ENCODE measurements at regions not wholly inside any gene's neighbourhood (a gene's known extent, or its start where the extent isn't known, plus 50 kb on each side); places are given as distances from the start of the nearest gene placed in this dataset.
"Not testable (repeated sequence)": the region's sequence is repeated elsewhere in the genome, so short reads cannot be mapped to it uniquely, and the experiment has no call there.

DNA sequence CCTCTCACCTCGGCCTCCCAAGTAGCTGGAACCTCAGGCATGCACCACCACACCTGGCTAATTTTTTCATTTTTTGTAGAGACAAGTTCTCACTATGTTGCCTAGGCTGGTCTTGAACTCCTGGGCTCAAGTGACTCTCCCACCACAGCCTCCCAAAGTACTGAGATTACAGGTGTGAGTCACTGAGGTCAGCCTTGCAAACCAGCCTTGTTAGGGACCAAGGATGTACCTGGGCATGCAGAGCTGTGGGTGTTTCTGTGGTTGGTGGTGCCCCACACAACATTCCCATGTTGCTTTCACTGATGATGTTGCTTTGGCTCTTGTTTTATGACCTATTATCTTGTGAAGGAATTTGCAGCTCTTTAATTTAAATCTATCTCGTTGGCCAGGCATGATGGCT, 54.8 kb downstream of the OTUD1 start:
- DNase-seq (ENCODE audit: low read depth): no peak

DNA sequence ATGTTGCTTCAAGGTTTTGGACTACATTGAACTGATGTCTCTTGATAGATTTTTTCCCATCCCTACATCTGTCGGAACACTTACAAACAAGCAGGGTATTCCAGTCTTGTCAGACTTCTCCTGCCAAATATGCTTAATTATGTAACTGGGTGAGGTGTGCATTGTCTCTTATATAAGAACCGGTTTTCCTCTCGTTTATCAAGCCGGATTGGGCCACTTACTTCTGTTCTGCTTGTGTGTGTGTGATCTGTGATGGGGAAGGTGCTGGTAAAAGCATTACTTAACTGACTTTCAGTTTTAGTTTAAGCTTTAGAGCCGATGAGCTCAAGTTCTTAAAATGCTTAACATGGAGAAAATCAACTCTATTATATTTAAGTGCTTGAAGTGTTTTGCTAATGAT, 57.9 kb downstream of the OTUD1 start:
- DNase-seq (ENCODE audit: low read depth): no peak

DNA sequence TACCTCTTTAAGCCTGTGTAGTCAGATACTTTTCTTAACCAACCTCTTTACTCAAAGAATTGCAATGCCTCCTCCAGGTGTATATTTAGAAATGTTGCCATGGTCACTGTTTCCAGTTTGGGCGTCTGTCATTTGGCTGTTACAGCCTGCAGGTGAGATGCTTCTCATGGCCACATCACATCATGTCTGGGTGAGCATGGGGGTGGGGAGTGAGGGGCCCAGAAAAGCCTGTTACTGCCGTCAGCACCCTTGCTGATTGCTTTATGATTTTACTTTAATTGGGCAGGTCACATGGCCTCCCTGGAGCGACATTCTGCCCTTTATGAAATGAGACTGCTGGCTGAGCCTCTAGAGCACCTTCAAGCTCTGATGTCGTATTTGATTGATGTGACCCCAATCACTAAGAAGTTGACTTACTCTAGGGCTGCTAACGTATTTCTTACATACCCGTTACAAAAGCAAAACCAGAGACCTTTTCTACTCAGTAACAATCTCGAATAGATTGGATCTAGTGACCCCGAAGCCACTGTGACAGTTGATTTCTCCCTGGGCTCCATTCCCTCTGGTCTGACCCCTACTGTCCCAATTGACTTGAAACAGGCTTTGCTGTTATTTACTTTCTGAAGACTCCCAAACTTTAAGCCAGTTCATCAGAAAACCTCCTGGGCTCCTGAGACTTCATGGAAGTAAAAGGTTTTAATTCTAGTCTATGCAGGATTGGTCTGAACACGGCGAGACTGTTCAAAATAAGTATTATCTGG, 60.7 kb downstream of the OTUD1 start:
- no peak for DNase-seq (ENCODE audit: low read depth)

DNA sequence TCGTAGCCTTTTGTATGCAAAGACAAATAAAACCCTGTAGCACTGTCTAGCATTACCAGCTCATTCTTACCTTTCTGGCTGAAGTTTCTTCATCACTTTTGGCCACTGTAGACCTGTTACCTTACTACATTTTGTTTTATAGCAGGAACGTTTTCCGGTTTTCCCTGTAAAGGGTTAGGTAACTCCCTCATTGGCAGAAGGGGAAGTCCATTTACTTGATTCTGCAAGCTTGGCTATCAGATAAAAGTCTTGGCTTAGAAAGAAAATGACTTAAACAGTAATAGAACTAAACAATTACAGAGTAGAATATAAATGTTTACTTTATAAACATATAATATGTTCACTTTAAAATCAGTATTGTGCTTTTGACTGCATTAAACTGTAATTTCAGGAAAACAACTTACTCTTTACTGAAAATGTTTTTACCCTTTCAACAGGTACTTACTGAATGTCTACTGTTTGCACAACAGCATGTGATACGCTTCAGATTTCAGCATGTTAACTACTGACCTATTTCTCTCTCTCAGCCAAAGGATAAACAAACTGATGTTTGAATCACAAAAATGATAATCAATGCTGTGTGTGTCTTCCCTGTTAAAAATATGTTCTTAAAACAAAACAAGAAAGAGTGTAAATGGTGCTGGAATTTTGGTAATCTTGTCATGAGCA, 67.1 kb downstream of the OTUD1 start:
- no peak for DNase-seq (ENCODE audit: low read depth)

DNA sequence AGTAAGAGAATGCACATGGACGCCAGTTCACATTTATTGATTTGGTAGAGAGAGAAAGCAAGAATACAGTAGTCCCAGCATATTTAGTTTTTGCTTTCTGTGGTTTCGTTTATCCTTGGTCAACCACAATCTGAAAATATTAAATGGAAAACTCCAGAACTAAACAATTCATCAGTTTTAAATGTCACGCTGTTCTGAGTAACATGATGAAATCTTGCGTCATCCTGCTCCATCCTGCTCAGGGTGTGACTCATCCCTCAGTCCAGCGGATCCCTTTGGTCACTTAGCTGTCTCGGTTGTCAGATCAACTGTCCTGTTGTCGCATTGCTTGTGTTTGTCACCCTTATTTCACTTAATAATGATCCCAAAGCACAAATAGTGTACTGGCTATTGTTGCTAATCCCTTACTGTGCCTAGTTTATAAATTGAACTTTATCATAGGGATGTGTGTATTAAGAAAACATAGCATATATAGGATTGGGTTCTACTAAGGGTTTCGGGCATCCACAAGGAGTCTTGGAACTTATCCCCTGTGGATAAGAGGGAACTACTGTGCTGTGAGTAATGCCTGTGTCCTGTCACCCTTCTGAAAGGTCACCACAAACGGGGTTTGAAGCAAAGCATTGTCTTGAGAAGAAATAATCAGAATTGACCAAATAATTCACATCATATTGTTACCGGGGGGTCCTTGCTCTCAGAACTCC, 73.6 kb downstream of the OTUD1 start:
- no peak for DNase-seq (ENCODE audit: low read depth)

DNA sequence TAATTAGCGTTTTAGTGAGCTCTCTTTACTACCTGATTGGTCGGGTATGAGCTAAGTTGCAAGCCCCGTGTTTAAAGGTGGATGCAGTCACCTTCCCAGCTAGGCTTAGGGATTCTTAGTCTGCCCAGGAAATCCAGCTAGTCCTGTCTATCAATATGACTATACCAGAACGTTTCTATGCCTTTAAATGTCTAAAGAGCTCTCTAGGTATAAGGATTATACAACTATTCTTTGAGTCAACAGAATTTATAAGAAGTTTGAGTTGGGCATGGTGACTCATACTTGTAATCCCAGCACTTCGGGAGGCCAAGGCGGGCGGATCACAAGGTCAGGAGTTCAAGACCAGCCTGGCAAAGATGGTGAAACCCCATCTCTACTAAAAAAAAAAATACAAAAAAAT, 74.7 kb downstream of the OTUD1 start:
- DNase-seq (ENCODE audit: low read depth): not testable (repeated sequence)

DNA sequence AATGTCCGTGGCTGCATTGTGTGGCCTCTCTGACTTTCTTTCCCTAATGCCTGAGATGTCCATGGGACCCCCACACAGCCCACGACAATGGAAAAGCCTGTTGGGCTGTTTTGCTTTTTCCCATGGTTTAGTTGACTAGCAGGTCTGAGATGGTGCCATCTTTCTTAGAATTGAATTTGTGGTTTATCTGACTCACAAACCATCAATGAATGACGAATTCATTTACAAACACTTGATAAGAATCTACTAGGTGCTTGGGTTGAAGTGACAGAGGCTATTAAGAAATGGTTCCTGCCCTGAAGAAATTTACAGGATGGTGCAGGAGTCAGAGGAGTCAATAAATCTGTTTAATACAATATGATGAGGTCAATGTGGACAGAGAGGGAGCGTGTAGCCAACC, 75.4 kb downstream of the OTUD1 start:
- DNase-seq (ENCODE audit: low read depth): no peak

DNA sequence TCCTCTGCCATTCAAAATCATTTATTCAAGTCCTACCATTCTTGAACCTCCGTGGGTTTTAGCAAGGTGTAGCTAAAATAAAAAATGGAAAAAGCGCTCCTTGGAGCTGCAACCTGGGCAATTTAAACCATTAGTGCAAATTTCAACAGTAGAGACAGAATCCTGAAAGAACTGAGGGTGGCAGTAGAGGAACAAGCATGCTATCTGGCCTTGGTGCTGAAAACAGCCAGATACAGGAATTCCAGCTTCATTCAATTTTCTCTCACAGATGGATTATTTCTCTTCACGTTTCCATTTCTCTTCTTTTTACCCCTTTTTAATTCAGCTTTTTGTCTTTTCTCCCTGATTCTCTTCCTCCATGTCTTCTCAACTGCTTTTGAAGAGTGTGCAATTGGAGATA, 77.7 kb downstream of the OTUD1 start:
- no peak for DNase-seq (ENCODE audit: low read depth)

DNA sequence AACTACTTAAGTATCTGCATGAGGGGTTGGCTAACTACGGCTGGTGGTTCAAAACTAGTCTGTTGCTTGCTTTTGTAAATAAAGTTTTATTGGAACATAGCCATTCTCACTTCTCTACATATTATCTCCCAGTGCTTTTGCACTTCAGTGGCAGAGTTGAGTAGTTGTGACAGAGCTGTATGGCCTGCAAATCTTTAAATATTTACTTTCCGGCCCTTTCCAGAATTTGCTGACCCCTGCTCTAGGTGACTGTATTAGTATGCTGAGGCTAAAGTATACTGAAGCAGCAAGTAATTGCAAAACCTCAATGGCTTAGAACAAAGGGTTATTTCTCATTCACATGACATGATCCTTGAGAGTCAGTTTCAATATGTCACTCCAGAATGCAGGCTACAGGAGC, 78.3 kb downstream of the OTUD1 start:
- no peak for DNase-seq (ENCODE audit: low read depth)

DNA sequence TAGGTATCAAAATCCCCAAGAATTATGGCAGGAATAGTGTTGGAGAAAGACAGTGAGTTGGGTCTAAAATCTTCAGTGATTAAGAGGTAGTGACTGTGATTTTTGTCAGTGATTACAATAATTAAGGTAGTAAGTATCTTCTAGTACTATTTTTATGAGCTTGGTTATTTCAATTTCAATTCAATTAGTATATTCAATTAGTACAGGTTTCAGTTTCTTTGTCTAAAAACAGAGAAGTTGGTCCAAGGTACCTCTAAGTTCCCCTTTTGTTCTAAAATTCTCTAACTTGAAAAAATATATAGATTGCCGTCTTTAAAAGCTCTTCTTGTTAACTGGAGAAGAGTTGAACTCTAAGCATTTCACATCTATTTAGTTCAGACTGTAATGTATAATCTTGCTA, 82.9 kb downstream of the OTUD1 start:
- no peak for DNase-seq (ENCODE audit: low read depth)

DNA sequence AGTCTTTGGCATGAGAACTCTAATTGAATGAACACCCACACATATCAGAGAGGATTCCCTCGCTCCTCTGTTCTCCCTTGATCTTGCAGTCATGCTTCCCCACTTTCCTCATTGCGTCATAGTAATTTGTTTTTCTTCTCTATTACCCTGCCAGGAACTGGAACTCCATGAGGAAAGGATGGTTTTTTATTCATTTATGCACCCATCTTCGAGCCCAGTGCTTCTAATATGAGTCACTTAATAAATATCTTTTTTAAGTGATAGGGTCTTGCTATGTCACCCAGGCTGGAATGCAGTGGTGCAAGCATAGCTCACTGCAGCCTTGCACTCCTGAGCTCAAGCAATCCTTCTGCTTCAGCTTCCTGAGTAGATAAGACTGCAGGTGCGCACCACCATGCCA, 83.5 kb downstream of the OTUD1 start:
- DNase-seq (ENCODE audit: low read depth): no peak

DNA sequence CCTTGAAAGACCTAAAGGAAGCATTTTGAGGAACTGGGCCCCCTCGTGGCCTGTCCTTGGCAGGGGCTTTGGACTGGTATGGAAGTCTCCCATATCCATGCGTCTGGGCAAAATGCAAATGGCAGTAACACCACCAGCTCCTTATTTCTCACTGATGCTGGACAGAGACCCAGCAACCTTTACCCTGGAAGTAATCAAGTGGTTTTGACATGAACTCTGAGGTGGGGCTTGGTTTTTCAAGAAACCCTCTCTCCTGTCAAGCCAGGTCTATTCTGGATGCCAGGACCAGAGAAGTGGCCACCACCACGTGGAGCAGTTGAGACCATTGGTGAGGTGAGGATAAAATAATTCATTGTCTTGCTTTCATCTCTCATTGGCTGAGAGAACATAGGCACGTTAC, 84.4 kb downstream of the OTUD1 start:
- DNase-seq (ENCODE audit: low read depth): no peak

DNA sequence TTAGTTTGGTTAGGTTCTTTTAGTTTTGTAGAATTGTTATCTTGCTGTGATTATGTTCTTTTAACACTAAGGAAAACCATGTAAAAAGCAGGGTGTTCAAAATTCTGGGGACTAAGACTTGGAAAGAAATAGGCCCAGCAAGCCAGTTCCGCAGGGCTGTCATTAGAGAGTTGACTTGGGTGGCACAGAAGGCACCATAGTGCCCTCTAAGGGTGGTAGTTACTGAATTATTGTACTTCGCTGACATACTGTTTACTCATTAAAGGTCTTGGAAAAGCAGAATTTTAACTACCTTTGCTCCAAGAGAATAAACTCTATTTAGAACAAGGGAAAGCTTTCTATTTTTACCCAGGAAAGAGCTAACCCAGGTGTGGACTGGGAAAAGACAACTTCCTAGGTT, 86.5 kb downstream of the OTUD1 start:
- no peak for DNase-seq (ENCODE audit: low read depth)

DNA sequence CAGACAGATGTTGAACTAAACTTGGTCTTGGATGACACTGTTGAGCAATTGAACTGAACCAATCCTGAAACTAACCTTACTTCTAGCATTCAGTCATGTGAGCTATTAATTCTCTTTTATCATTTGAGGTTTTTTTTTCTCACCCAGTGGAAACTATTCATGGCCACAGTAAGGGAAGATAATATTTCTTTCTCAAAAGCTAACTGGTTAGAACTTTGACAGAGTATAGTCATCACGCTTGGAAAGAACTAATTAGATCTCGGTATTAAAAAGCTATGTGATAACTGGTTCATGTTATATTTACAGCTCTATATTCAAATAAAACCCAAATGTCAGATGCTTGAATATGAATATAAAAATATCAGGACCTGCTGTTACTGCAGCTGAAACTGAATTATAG, 89.5 kb downstream of the OTUD1 start:
- no peak for DNase-seq (ENCODE audit: low read depth)

DNA sequence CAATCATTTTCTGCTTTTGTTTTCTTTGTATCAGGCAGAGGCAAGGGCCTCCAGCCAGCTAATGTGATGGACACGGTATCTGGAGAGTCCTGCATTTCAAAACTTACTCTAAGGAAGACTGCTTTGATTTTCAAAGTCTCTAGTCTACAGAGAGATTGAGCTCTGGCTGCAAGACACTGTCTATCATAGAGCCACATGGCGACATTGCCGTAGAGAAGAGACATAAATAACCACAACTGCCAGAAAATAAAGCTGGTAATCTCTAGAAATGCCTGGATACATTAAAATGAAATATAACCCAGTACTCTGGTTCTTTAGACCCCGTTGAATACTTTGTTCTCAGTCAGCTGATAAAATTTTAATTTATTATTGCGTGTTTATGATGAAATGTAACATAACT, 90.8 kb downstream of the OTUD1 start:
- no peak for DNase-seq (ENCODE audit: low read depth)

DNA sequence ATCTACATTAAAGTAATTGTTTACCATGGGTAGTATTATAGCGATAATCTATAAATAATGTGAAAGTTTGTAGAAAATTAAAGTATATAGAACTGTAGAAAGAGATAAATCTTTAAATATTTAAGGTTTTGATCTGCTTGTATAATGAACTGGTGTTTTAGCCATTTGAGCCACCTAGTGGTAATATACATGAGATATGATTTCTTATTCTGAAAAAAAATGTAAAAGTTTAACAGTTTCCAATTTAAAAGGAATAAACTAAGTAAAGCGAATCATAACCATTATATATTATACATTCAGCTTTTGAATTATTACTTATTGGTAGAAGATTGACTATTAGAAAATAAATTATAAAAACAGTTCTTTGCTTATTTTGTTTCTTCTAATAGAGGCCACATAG, 91.2 kb downstream of the OTUD1 start:
- no peak for DNase-seq (ENCODE audit: low read depth)

DNA sequence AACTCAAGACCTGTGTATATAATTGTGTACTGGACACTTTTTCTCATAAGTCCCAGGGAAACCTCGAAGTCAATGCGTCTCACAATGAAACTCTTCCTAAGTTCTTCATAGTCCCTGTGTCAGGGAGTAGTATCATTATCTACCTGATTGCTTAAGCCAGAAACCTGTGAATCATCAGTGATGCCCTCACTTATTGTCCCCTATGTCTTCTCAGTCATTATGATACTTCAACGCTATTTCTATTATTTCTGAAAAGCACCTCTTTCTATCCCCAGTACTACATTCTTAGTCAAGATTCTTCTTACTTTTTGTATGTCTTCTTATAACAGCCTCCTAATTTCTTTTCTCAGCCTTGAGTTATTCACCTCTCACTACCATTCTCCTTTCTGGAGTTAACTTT, 94.3 kb downstream of the OTUD1 start:
- DNase-seq (ENCODE audit: low read depth): no peak

DNA sequence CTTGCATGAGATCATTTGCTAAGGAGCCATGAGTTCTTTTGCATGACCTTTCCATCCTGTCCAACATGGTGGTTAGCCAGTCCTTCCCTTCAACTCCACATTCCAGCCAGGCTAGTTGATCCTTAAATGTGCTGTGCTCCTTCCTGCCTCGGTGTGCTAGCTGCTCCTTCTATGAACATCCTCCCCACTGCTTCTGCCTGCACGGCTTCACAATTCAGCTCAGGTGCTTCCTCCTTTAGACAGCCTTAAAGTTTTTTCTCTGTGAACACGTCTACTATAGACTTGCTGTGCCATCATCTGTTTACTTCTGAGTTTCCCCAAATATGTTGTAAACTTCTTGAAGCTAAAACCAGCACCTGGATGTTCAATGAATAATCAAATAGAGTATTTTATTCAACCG, 95.5 kb downstream of the OTUD1 start:
- no peak for DNase-seq (ENCODE audit: low read depth)

DNA sequence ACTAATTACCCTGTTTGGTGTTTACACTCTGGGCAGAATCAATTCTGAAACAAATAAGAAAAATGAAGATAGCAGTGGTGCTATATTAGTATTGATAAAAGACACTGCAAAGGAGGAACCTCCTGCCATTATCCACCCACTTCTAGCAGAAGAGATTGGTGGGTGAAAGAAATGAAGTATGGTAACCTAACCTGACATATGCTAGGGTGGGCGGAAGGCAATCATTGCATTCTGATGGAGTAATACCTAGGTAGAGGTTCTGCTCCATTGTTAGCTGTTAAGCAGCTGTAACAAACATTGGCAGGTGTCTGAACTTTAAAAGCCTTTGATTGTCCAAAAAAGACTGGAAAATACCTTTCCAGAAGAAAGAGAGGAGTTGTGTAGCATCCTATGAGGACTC, 95.9 kb downstream of the OTUD1 start:
- no peak for DNase-seq (ENCODE audit: low read depth)

DNA sequence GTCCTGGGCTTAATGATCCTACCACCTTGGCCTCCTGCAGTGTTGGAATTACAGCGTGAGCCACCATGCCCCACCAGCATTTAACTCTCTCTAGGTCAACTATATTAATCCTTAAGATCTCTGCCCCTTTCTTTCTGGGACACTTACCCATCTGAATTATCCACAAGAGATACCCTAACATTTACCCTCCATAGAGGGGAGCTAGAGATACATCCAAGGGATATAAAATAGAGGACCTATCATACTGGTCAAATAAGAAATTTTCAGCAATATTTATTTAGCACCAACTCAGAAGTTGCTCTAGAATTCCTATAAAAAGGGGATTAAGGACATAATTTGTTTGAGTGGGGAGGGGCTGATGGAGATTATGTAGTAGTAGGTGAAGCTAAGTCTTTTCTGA, 96.5 kb downstream of the OTUD1 start:
- DNase-seq (ENCODE audit: low read depth): no peak

DNA sequence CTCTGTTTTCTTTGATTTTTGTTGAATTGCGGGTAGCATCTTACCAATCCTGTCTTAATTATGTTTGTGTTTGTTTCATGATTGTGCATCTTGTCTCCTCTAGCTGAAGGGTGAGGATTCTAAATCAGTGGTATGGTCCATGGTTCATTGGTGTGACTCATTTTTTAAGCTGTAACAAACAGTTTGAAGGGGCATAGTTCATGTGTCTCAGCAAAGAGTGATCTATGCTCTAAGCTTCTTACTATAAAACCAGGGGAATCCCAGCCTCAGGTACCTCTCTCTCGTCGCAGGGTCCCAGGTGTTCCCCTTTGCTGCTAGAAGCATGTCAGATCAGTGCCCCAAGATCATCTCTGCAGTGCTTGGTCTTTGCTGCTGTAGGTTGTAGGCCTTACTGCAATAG, 100.1 kb downstream of the OTUD1 start:
- no peak for DNase-seq (ENCODE audit: low read depth)

DNA sequence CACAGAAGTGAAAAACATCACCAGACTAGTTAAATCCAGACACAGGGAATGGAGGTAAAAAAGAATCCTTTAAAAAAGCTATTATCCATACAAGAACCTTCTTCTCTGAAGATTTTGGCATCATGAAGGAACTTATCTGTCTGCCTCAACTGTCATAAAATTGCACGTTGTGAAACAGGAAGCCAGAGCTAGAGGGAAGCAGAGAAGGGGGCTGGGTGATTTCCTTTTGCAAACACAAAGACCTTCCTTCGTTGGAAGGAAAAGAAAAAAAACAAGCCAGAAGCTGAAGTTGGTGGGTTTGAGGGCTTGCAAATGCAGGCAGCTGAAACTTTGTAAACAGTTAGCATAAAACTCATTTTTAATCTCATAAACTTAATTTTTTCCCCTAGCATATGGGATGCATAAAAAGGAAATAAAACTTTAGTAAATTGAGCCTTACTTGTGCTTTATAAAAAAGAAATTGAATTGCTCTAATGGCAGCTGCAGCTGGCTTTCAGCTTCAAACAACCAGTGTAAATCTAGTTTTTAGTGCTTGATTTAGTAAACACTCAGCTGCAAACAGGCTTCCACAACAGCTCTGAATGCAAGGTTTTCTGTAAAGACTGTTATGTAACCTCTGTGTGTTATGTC, 101.6 kb downstream of the OTUD1 start:
- DNase-seq (ENCODE audit: low read depth): no peak

All from stimulated activated CD8-positive, alpha-beta memory T cell treated with anti-CD3 and anti-CD28 coated beads, Interleukin-4, amount 100 ng/mL, for 24 hours (primary cell).